ENCODE measurements at regions not wholly inside any gene's neighbourhood (a gene's known extent, or its start where the extent isn't known, plus 50 kb on each side); places are given as distances from the start of the nearest gene placed in this dataset.
A peak's percentile ranks its signal among the peaks of the same experiment; 100 is the strongest.

GRCh38 chr1:112263042-112263441, 133.0 kb upstream of the CTTNBP2NL start:
- Histone ChIP-seq H3K9me3 (ENCODE audit: control insufficient read depth, low read length) (no peaks in the 10 kb centered on the region), H3K27ac (ENCODE audit: low read depth, low read length, severe bottlenecking) (peak overlapping the region; percentile 42), H3K36me3 (ENCODE audit: control insufficient read depth, insufficient read depth, low read length) (no peaks in the 10 kb centered on the region), H3K4me3 (ENCODE audit: extremely low read depth, insufficient read depth, low read length, poor library complexity, severe bottlenecking) (no peak overlapping the region), H3K4me1 (ENCODE audit: control insufficient read depth, insufficient read depth, low read length, poor library complexity, severe bottlenecking) (peaks cover 3% of the 10 kb centered on the region)
- 91 to 93% methylated on average over 5 to 6 of the region's 6 CpGs for WGBS, 2 experiments (ENCODE audit: insufficient coverage in 2 of 2)

DNA sequence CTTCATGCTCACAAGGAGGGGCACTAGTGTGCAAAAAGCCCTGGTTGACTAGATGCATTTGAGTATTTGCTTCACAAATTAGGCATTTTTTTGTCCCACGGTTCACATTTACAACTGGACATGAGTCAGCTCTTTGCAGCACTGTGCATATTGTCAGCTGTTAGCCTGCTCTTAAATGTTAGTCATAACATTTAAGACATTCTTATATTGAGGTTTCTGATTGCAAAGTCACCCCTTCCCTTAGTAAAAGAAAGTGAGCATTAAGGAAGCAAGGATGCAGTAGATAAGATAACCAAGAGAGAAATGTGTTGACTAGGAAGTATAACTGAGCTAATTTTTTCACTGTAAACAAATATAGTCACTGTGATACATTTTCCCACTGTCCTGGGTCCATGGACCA, 132.6 kb upstream of the CTTNBP2NL start:
- Histone ChIP-seq H3K36me3 (ENCODE audit: control insufficient read depth, insufficient read depth, low read length) (no peaks in the 10 kb centered on the region), H3K9me3 (ENCODE audit: control insufficient read depth, low read length) (no peaks in the 10 kb centered on the region), H3K4me1 (ENCODE audit: control insufficient read depth, insufficient read depth, low read length, poor library complexity, severe bottlenecking) (peaks cover 3% of the 10 kb centered on the region), H3K27ac (ENCODE audit: low read depth, low read length, severe bottlenecking) (peak overlapping the region; percentile 42), H3K4me3 (ENCODE audit: extremely low read depth, insufficient read depth, low read length, poor library complexity, severe bottlenecking) (no peak overlapping the region)
- WGBS, 2 experiments (ENCODE audit: insufficient coverage in 2 of 2) = 83 to 88% methylated on average over 1 of the region's 1 CpG

GRCh38 chr1:112264010-112264409, 132.0 kb upstream of the CTTNBP2NL start:
- Histone ChIP-seq H3K4me1 (ENCODE audit: control insufficient read depth, insufficient read depth, low read length, poor library complexity, severe bottlenecking) (peaks cover 3% of the 10 kb centered on the region), H3K27ac (ENCODE audit: low read depth, low read length, severe bottlenecking) (peak overlapping the region; percentile 60), H3K4me3 (ENCODE audit: extremely low read depth, insufficient read depth, low read length, poor library complexity, severe bottlenecking) (no peak overlapping the region), H3K36me3 (ENCODE audit: control insufficient read depth, insufficient read depth, low read length) (no peaks in the 10 kb centered on the region), H3K9me3 (ENCODE audit: control insufficient read depth, low read length) (no peaks in the 10 kb centered on the region)
- WGBS, 2 experiments (ENCODE audit: insufficient coverage in 2 of 2) = 94 to 95% methylated on average over 6 to 7 of the region's 7 CpGs

DNA sequence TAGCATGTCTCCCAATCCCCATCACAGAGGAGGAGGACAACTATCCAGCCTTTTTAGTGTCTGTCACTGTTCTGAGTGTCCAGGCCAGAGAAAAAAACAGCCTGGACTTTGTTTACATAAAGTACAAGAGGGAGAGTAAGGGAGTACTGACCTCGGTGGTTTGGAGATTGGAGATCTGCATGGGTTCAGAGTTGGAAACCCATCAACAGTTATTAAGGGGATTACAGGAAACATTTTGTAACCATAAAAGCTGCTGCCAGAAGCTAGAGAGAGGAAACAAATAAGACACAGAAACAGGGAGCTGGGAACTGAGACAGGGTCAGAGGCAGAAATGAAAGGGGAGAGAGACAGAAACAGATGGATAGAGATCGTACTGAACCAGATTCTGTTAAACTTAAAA, 131.5 kb upstream of the CTTNBP2NL start:
- Histone ChIP-seq H3K9me3 (ENCODE audit: control insufficient read depth, low read length) (no peaks in the 10 kb centered on the region), H3K27ac (ENCODE audit: low read depth, low read length, severe bottlenecking) (peak overlapping the region; percentile 60), H3K4me3 (ENCODE audit: extremely low read depth, insufficient read depth, low read length, poor library complexity, severe bottlenecking) (no peak overlapping the region), H3K4me1 (ENCODE audit: control insufficient read depth, insufficient read depth, low read length, poor library complexity, severe bottlenecking) (peaks cover 3% of the 10 kb centered on the region), H3K36me3 (ENCODE audit: control insufficient read depth, insufficient read depth, low read length) (no peaks in the 10 kb centered on the region)
- WGBS, 2 experiments (ENCODE audit: insufficient coverage in 2 of 2) = 75 to 100% methylated on average over 1 of the region's 2 CpGs

GRCh38 chr1:112265931-112266330, 130.1 kb upstream of the CTTNBP2NL start:
- H3K4me1 ChIP-seq (ENCODE audit: control insufficient read depth, insufficient read depth, low read length, poor library complexity, severe bottlenecking) = peaks cover 3% of the 10 kb centered on the region
- no peak overlapping the region for H3K4me3 ChIP-seq (ENCODE audit: extremely low read depth, insufficient read depth, low read length, poor library complexity, severe bottlenecking)

DNA sequence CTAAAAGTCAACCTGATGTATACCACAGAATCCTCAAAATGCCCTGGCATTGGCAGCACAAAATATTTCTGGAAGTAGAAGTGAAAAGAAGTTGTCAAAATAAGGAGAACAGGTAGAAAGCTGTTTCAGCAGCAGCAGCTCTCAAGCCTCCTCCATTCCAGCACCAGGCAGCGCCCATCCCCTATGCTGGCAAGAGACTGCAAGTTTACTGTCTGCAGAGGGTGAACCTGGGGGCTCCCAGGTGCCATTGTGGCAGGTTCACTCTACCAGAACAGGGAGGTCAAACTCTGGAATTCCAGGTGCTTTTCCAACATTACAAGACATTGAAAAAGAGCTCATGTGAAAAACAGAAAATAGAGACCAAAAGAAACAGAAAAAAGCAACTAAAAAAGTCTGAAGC, 128.8 kb upstream of the CTTNBP2NL start:
- 73 to 100% methylated on average over 1 of the region's 1 CpG for WGBS, 2 experiments (ENCODE audit: insufficient coverage in 2 of 2)
- no peaks in the 10 kb centered on the region for H3K36me3 ChIP-seq (ENCODE audit: control insufficient read depth, insufficient read depth, low read length)

More at GRCh38 chr1:112265931-112266330, 130.1 kb upstream of the CTTNBP2NL start:
- peak overlapping the region; percentile 31 for H3K27ac ChIP-seq (ENCODE audit: low read depth, low read length, severe bottlenecking)
- H3K9me3 ChIP-seq (ENCODE audit: control insufficient read depth, low read length) = no peaks in the 10 kb centered on the region
- WGBS, 2 experiments (ENCODE audit: insufficient coverage in 2 of 2) = 100% methylated on average over 1 of the region's 1 CpG; no CpG with 5 or more reads in 1 of the 2 experiments
- H3K36me3 ChIP-seq (ENCODE audit: control insufficient read depth, insufficient read depth, low read length) = no peaks in the 10 kb centered on the region

DNA sequence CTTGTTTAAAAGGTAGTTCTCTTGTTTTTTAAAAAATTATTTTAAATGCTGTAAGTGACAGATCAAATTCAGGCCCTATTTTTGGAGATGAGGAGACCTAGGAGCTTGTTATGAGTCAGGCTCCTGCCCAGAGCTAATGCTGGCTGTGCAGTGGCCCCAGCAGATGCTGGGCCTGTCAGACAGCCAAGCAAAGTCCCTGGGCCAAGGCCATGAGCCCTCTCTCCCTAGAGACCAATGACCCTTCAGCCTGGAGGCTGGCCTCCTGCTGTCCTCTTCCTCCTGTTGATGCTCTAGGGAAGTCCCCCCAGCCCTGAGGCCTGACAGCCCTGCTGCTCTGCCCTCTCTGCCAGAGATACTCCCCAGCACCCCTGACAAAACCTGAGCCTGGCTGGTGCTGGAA, 128.1 kb upstream of the CTTNBP2NL start:
- H3K4me3 ChIP-seq (ENCODE audit: extremely low read depth, insufficient read depth, low read length, poor library complexity, severe bottlenecking) = no peak overlapping the region
- peaks cover 3% of the 10 kb centered on the region for H3K4me1 ChIP-seq (ENCODE audit: control insufficient read depth, insufficient read depth, low read length, poor library complexity, severe bottlenecking)
- no peaks in the 10 kb centered on the region for H3K36me3 ChIP-seq (ENCODE audit: control insufficient read depth, insufficient read depth, low read length)
- no peak overlapping the region for H3K27ac ChIP-seq (ENCODE audit: low read depth, low read length, severe bottlenecking)
- no peaks in the 10 kb centered on the region for H3K9me3 ChIP-seq (ENCODE audit: control insufficient read depth, low read length)

More for the DNA sequence above, 128.8 kb upstream of the CTTNBP2NL start:
- Histone ChIP-seq H3K27ac (ENCODE audit: low read depth, low read length, severe bottlenecking) (no peak overlapping the region), H3K4me1 (ENCODE audit: control insufficient read depth, insufficient read depth, low read length, poor library complexity, severe bottlenecking) (peaks cover 3% of the 10 kb centered on the region), H3K9me3 (ENCODE audit: control insufficient read depth, low read length) (no peaks in the 10 kb centered on the region), H3K4me3 (ENCODE audit: extremely low read depth, insufficient read depth, low read length, poor library complexity, severe bottlenecking) (no peak overlapping the region)

DNA sequence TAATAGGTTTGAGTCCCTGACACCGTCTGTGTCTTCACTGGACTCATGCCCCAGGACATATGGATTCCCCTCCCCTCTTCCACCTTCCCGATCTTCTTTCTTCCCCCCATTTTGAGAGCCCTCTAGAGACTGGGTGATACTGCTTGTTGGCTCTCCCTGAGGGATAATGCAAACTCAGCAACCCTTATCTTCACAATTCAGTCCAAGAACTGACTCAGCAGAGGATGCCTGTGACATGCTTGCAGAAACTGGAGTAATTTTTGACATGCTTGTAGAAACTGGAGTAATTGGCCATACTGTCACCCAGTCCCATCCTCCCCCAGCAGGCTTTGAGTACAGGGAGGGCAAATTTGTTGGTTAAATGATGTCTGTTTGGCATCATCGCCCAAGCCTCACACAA, 127.6 kb upstream of the CTTNBP2NL start:
- no peaks in the 10 kb centered on the region for H3K9me3 ChIP-seq (ENCODE audit: control insufficient read depth, low read length)
- no peak overlapping the region for H3K27ac ChIP-seq (ENCODE audit: low read depth, low read length, severe bottlenecking)
- WGBS, 2 experiments (ENCODE audit: insufficient coverage in 2 of 2) = 90 to 96% methylated on average over 2 of the region's 3 CpGs
- no peak overlapping the region for H3K4me3 ChIP-seq (ENCODE audit: extremely low read depth, insufficient read depth, low read length, poor library complexity, severe bottlenecking)
- H3K4me1 ChIP-seq (ENCODE audit: control insufficient read depth, insufficient read depth, low read length, poor library complexity, severe bottlenecking) = peaks cover 2% of the 10 kb centered on the region
- H3K36me3 ChIP-seq (ENCODE audit: control insufficient read depth, insufficient read depth, low read length) = no peaks in the 10 kb centered on the region

DNA sequence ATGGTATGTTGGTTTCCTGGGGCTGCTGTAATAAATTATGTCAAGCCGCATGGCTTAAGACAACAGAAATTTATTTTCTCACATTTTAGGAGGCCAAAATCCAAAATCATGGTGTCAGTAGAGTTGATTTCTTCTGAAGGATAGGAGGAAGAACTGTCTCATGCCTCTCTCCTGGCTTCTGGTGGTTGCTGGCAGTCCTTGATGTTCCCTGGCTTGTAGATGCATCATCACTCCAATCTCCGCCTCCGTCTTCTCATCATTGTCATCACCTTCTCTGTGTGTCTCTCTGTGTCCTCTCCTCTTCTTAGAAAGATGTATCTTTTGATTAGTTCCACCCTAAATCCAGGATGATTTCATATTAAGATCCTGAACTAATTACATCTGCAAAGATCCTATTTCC, 124.7 kb upstream of the CTTNBP2NL start:
- 100% methylated on average over 2 of the region's 3 CpGs for WGBS, 2 experiments (ENCODE audit: insufficient coverage in 2 of 2)
- Histone ChIP-seq H3K9me3 (ENCODE audit: control insufficient read depth, low read length) (peaks cover 4% of the 10 kb centered on the region), H3K36me3 (ENCODE audit: control insufficient read depth, insufficient read depth, low read length) (no peaks in the 10 kb centered on the region), H3K4me1 (ENCODE audit: control insufficient read depth, insufficient read depth, low read length, poor library complexity, severe bottlenecking) (no peaks in the 10 kb centered on the region), H3K27ac (ENCODE audit: low read depth, low read length, severe bottlenecking) (no peak overlapping the region), H3K4me3 (ENCODE audit: extremely low read depth, insufficient read depth, low read length, poor library complexity, severe bottlenecking) (no peak overlapping the region)

- Histone ChIP-seq H3K27ac (ENCODE audit: low read depth, low read length, severe bottlenecking) (no peak overlapping the region), H3K36me3 (ENCODE audit: control insufficient read depth, insufficient read depth, low read length) (no peaks in the 10 kb centered on the region), H3K4me3 (ENCODE audit: extremely low read depth, insufficient read depth, low read length, poor library complexity, severe bottlenecking) (no peak overlapping the region), H3K9me3 (ENCODE audit: control insufficient read depth, low read length) (peaks cover 4% of the 10 kb centered on the region), H3K4me1 (ENCODE audit: control insufficient read depth, insufficient read depth, low read length, poor library complexity, severe bottlenecking) (no peaks in the 10 kb centered on the region)
- 50% methylated on average over 2 to 3 of the region's 6 CpGs for WGBS, 2 experiments (ENCODE audit: insufficient coverage in 2 of 2)
Measured at GRCh38 chr1:112272101-112272772, 123.8 kb upstream of the CTTNBP2NL start.

DNA sequence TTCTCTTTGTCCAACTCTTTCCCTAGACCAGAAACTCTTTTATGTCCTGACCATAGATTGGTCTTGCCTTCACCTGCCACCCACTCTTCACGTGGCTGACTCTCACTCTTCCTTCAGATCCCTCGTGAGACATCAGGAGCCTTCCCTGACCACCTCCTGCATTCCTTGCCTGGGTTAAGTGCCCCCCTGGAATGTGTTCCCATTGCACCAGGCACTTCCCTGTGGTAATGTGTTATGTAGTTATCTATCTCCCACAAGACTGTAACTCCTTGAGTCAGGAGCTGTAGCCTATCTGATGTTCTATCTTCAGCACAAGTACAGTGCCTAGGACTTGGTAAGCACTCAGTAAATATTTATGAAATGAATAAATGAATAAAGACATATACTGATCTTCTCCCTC, 111.2 kb upstream of the CTTNBP2NL start:
- Histone ChIP-seq H3K4me3 (ENCODE audit: extremely low read depth, insufficient read depth, low read length, poor library complexity, severe bottlenecking) (no peak overlapping the region), H3K4me1 (ENCODE audit: control insufficient read depth, insufficient read depth, low read length, poor library complexity, severe bottlenecking) (no peaks in the 10 kb centered on the region), H3K36me3 (ENCODE audit: control insufficient read depth, insufficient read depth, low read length) (no peaks in the 10 kb centered on the region), H3K27ac (ENCODE audit: low read depth, low read length, severe bottlenecking) (no peak overlapping the region), H3K9me3 (ENCODE audit: control insufficient read depth, low read length) (no peaks in the 10 kb centered on the region)
- WGBS, 2 experiments (ENCODE audit: insufficient coverage in 2 of 2) = 60 to 85% methylated on average over 1 to 2 of the region's 2 CpGs
